NCI-H226 (cell line): ENCODE measurements at regions not wholly inside any gene's neighbourhood (a gene's known extent, or its start where the extent isn't known, plus 50 kb on each side); places are given as distances from the start of the nearest gene placed in this dataset.

ENCODE experiments used
- DNase-seq: peaks from one replicate; pipeline ENCODE4 v3.0.0-alpha.2; 2015

DNA sequence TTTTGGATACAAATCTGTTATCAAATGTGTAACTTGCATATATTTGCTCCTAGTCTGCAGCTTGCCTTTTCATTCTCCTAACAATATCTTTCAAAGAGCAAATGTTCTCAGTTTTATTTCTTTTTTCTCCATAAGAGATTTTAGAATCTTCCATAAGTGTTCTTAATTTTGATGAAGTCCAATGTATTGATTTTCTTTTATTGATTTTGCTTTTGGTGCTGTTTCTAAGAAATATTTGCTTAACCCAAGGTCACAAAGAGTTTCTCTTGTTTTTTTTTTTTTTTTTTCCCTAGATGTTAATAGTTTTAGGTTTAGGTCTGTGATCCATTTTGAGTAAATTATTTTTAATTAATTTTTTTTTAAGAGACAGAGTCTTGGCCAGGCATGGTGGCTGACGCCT, 75.8 kb upstream of the SPRED2 start:
- DNase-seq: no peak

DNA sequence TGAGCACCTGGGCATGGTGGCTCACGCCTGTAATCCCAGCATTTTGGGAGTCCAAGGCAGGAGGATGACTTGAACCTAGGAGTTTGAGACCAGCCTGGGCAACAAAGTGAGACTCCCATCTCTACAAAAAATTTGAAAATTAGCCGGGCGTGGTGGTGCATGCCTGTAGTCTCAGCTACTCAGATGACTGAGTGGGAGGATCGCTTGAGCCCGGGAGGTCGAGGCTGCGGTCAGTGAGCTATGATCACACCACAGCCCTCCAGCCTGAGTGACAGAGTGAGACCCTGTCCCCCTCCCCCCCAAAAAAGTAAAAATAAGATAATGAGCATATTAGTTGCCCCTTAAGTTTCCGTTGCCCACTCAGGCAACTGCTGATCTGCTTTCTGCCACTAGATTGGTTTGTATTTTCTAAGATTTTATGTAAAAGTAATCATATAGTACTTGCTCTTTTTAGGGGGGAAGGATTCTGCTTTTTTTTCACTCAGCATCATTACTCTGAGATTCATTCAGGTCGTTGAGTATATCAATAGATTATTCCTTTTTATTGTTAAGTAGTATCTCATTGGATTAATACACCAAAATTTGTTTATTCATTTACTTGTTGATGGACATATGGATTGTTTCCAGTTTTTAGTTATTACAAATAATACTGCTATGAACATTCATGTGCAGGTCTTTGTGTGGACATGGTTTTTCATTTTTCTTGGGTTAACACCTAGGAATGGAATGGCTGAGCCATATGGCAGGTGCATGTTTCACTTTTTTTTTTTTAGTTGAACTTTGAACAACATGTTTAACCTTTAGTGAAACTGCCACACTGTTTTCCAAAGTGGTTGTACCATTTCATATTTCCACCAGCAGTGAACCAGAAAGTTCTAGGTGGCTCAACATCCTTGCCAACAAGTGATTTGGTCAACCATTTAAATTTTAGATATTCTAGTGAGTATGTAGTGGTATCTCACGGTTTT, 75.0 kb upstream of the SPRED2 start:
- no peak for DNase-seq

DNA sequence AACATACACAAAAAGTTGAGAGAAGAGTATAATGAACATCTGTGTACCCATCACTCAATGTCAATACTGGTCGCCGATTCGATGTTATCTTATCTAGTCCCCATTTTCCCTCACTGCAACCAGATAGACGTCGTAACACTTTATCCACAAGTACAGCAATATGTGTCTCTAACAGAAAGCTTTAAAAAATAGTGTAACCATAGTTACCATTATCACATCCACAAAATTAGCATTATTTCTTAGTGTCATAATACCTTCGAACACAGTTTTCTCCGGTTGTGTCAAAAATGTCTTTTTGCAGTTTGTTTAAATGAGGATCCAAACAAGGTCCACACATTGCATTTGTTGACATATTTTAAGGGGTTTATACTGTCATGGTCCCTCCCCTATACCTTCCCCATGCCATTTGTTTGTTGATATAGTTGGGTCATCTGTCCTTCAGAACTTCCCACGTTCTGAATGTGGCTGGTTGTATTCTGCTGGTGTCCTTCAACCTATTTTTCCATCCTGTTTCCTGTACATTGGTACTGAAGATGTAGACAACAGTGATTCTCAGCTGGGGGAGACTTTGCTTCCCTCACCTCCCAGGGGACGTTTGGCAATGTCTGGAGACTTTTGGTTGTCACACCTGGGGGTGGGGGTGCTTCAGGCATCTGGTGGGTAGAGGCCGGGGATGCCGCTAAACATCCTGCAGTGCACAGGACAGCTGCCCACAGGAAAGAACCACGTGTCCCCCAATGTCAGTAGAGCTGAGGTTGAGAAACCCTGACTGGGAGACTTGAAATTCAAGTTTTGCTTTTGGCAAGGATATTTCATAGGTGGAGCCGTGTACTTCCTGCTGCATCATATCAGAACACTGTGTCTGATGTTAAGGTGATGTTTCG, 72.7 kb upstream of the SPRED2 start:
- no peak for DNase-seq

DNA sequence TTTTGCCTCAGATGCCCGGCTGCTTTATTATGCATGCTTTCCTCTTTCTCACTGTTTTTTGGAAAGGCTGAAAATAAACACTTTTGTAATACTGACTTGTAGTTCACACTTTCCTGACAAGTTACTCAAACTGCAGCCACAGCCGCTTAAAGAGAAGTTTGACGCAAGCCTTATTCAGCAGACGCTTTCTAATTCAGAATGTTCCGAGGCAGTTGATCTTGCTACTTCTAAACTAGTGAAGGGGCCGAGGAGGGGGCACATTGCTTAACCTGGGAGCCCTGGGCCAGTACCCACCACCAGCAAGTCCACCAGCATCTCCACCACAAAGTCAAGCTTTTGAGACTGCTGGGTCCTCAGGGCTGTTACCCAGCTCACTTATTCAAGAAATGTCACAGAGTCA, 71.8 kb upstream of the SPRED2 start:
- no peak for DNase-seq

DNA sequence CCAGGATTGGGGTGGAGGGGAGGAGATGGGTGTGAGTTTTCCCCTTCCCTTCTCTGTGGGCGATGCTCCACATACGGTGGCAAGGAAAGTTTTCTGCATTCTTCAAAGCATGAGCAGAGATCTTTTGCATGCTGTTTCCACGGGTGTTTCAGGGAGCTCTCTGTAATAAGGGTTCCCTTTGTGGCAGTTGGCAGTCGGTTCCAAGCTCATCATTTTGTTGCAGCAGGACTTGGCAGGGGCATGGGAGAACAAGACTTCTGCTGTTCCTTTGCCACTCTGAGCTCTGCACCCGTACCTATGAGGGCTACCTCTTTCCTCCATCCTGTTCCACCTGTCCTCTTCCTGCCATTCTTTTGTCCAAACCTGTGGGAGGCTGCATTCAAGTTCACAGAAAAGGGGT, 71.3 kb upstream of the SPRED2 start:
- DNase-seq: no peak

DNA sequence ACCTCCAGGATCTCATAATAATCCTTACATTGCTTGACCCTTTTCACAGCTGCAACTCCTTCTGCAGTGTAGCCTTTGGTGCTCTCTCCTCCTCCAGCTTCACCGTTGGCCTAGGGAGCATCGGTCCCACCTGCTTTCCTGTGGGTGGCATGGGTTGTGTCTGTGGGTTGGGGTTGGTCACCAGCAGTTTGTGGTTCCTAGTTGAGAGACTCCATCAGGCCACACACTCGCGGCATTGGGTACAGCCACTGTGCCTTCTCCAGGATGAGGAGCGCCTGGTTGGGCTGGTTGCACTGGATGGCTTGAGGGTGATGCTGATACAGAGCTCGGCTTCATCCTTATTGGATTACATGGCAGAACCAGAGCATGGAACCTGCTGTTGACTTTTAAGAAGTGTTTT, 69.4 kb upstream of the SPRED2 start:
- DNase-seq: no peak

DNA sequence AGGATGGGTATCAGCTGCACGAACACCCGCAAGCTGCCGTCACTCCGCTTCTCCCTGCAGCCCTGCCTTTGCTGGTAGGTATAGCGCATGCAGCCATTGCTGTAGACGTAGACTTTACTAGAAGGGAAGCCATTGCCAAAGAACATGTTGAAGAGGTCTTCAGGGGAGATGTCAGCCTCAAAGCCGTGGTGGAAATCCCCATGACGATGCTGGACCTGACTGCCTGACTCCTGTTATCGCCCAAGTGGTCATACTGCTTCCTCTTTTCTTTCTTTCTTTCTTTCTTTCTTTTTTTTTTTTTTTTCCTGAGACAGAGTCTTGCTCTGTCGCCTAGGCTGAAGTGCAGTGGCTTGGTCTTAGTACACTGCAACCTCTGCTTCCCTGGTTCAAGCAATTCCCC, 68.7 kb upstream of the SPRED2 start:
- no peak for DNase-seq

DNA sequence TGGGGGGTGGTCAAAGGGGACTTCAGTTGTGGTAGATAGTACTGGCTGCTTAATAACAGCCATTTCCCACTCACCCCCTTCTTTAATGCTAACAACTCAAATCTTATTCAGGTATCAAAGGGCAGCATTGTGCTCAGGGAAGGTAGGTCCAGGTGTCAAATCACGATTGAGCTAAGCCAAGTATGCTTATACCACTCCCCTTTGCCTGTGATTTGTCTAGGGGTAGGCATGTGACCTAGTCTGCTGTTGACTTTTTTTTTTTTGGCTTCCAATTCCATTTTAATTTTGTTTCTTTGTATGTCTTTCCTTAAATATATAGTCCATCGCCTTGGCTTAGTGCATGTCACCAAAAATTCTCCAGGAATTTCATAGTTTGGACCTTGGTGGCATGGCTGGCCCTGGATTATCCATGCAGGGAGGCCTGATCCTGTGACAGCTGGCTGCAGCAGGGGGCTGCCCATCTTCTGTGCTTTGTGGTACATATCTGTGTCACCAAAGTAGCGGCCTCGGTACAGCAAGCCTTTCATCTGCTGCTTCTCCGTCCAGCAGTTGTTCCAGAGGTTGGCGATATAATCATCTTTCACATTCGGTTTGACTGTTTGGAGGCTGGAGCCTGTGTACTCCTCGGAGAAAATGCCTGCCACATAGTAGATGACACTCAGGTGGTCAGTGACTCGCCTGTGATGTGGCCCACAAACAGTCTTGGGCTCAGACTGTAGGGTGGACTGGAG, 68.1 kb upstream of the SPRED2 start:
- DNase-seq: no peak

DNA sequence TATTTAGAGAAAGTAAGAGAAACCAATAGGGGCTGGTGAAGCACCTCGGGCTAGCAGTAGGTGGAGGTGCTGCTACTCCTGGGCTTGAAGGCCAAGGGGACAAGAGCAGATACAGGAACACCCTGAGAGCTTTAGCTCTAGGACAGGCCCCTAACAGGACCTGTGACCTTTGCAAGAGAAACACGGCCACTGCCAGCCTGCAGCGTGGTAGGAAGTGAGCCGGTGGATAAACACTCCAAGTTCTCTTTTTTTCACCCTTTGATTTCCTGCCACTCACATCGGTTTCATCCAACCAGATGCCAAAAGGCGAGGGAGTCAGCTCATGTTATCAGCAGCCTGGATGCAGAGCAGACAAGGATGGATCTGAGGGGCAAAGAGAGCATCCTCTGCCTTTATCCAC, 66.8 kb upstream of the SPRED2 start:
- no peak for DNase-seq

DNA sequence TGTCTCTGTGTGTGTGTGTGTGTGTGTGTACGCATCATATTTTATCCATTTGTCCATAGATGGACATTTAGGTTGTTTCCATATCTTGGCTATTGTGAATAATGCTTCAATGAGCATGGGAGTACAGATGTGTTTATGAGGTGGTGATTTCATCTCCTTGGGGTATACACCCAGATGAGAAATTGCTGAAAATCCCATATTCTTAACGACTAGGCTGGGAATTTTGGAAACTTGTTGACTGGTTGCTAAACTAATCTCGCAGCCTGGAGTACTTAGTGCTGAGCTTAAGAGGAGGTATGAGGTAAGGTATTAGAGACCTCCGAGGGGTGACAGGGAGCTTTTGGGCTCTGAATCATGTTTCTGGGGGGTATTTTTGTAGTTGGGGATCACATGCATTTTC, 66.0 kb upstream of the SPRED2 start:
- DNase-seq: no peak

DNA sequence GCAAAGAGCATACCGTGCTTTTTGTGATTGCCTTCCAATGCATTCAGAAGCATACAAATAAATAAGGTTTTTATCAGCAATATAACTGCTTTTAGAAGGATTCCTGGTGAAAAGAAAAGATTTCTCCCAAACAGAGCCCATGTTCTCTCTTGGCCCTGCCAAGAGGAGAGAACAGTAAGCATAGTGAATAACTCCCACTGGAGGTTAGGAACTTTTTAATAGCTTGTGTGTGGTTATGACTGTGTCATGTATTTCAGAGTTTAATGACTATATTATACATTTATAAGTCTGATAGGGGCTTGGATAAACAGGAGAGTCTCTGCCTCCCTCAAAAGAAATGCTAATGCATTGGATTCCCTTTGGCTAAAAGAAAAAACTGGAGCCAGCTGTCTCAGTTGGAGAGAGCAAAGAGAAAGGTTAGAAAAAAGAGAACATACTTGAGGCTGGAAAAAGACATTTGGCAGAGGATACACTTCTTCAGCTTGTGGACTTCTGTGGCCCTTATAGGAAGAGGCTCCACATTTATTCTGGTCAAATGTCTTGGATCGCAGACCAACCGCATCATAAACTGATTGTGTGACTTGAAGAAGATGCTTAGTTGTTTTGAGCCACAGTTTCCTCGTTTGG, 63.0 kb upstream of the SPRED2 start:
- no peak for DNase-seq

DNA sequence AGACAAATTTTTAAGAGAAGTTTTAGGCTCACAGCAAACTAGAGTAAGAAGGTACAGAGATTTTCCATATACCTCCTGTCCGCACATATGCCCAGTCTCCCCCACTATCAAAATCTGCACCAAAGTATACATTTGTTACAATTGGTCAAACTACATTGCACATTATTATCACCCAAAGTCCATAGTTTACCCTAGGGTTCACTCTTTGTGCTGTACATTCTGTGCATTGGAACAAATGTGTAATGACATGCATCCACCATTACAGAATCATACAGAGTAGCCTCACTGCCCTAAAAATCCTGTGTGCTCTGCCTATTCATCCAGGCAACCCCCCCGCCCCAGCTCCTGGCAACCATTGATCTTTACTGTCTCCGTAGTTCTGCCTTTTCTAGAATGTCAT, 61.7 kb upstream of the SPRED2 start:
- no peak for DNase-seq

DNA sequence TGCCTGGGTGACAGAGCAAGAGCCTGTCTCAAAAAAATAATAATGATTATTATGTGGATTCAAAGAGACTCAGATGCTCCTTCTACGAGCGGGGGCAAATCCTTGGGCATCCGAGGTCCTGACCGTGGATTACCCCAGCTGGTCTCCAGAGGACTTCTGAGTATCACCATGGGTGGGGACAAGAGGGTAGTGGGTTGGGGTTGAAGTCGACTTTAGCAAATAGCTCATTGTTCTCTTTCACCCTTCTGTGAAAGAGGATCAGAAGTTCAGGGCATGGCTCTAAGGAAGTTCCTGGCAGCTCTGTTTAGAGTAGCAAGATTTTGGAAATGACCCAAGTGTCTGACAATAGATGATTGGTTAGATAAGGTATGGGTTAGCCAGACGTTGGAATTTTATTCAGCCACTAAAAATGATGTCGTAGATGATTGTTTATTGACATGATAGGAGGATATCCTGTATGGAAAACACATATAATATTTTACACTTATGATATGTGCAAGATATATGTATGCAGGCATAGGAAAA, 59.0 kb upstream of the SPRED2 start:
- no peak for DNase-seq

DNA sequence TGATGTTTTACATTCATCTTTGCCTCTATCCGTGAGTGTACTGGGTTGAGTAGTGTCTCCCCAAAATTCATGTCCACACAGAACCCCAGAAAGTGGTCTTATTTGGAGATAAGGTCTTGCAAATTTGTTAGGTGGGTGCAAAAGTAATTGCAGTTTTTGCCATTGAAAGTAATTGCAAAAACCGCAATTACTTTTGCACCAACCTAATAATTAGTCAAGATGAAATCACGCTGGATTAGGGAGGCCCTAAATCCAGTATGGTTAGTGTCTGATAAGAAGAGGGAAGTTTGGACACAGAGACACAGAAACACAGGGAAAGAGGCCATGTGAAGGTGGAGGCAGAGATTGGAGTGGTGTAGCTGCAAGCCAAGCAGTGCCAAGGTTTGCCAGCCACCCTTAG, 57.8 kb upstream of the SPRED2 start:
- DNase-seq: no peak

DNA sequence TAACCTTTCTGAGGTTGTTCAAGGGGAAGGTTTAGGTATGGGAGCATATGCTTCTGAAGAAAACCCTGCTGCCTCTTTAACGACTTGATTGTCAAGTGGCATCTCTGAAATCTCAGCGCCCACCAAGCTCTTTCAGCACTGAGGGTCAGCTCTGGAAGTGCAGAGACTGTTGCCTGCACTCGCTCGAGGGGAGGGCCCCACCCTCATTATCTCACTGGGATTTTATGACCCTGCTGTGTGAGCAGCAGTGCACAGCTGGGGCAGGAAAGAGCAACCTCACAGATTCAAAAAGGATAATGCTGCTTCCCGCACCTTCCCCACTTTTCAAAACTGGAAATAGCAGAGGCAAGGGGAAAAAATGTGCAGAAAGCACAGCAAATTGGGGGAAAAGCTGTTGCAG, 56.9 kb upstream of the SPRED2 start:
- no peak for DNase-seq

DNA sequence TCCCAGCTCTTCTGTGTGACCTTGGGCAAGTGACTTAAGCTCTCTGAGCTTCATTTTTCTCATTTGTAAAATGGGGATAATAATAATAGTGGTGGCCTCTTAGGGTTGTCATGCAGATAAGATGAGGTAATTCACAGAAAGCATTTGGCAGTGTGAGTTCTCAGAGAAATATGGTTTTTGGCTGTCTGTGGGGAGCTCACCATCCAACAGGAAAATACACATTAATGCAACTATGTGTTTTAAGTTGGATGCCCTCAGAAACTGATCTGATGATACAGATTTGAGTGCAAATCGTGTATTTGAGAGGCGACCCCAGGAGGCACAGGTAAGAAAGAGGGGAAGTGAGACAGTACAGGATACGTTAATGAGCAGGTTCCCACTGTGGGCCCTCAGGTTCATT, 56.1 kb upstream of the SPRED2 start:
- no peak for DNase-seq

DNA sequence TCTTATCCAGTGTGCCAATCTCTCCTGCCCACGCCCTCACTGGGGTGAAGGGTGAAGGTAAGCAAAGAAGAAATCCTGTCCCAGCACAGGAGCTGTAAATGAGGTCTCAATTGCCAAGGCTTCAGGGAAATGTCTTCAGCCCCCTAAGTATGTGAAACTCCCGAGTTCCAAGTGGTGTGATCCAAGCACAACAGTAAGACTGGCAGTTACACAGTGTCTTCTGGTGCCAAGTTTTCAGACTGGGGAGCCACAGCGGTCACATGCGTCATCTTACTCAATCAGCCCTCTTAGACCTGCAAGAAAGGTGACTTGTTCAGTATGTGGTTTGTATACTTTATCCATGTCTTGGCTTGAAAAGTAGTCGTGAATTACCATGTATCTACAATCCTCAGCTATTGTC, 55.0 kb upstream of the SPRED2 start:
- no peak for DNase-seq

DNA sequence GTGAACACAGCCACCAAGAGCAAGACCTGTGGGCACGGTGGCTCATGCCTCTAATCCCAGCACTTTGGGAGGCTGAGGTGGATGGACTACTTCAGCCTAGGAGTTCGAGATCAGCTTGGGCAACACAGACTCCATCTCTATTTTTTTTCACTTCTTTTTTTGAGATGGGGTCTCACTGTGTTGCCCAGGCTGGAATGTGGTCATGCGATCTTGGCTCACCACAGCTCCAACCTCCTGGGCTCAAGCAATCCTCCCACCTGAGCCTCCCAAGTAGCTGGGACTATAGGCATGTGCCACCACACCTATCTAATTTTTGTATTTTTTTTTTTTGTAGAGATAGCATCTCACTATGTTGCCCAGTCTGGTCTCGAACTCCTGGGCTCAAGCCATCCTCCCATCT, 54.4 kb upstream of the SPRED2 start:
- DNase-seq: no peak

DNA sequence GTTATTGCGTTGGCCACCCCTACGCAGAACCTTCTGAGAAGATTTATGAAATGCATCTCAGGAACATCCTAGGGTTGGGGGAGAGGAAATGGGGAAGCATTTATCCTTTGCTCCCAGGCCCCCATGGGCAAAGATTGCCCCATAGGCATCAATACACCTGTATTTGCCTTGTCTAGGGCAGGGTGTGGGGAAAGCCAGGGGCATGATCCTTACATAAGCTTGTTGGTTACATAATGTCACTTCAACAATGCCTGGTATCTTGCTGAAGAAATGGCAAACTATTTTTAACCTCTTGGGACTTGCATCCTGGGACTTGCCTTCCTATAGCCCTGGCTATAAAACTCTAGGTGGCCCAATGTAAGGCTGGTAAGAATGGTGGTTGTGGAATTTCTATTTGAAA, 53.9 kb upstream of the SPRED2 start:
- DNase-seq: no peak

DNA sequence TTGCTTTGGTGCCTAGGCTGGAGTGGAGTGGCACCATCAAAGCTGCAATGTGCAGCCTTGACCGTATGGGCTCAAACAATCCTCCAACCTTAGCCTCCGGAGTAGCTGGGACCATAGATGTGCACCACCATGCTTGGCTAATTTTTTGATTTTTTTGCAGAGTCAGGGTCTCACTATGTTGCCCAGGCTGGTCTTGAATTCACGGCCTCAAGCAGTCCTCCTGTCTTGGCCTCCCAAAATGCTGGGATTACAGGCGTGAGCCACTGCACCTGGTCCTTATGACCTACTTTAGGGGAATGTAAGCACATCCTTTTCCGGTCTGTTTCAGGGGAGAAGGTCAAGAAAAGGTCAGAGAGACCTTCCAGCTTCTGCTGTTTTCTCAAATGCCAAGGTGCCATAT, 53.4 kb upstream of the SPRED2 start:
- DNase-seq: no peak

DNA sequence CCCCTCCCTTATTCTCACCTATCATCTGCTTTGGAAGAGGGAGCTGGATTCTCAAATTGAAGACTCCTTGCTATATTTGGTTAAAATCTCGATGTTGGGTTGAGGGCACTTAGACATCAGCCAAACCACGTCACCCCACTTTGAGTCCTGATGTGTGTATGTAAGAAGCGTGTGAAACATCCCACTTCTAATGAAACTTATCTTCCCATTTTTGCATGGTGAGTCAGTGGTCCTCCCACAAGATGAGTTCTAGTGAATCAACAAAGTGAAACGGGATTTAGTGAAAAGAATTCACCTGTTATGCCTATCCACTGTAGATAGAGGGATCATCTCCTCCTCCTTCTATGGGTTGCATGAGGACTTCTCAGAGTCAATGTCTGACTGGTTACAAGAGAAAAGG, 51.4 kb upstream of the SPRED2 start:
- peak; percentile 49 for DNase-seq

DNA sequence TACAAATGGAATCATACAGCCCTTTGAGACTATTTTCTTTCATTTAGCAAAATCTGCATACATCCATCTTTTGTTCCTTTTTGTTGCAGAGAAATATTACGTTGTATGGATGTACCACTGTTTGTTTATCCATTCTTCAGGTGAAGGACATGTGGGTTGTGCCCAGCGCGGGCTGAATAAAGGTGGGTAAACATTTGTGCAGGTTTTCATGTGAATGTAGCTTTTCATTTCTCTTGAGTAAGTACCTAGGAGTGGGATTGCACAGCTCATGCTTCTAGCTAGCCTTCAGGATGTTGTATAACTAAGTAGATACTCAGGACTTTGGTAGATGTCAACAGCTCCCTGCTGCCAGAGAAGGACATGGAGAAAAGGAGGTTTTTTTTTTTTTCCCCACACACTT, 50.6 kb upstream of the SPRED2 start:
- no peak for DNase-seq
